ENCODE measurements at regions not wholly inside any gene's neighbourhood (a gene's known extent, or its start where the extent isn't known, plus 50 kb on each side); places are given as distances from the start of the nearest gene placed in this dataset.

DNA sequence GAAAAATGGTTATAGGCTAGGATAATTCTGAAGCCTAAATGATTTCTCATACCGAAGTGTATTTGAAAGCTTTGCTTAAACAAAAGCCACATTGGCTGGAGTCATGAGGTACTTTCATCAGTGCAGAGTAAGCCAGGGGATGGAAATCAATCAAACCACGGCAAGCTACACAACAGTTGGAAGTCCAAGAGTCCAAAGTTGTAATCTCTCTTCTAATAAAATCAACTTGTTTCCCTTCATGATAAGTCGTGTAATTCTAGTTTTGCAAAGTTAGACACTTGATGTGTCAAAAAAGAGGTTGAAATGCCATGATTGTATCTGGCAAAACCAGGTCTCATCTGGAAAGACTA, 250.5 kb upstream of the VEPH1 start:
- DNase-seq (ENCODE audit: low read depth) = no peak
- ChIA-PET POLR2A (interaction anchor here (0.6 kb wide), 1 partner anchor 36 kb away, joined by 3 read pairs; no protein-coding TSS in a partner anchor), CTCF (no interaction called here)
- Histone ChIP-seq H3K36me3 (ENCODE audit: control insufficient read depth, insufficient read depth, low read length) (no peaks in the 10 kb centered on the region), H3K27me3 (ENCODE audit: control insufficient read depth, insufficient read depth, low read length) (no peaks in the 10 kb centered on the region), H3K4me3 (ENCODE audit: low read depth, low read length) (no peak overlapping the region)
- no peak for TF ChIP-seq CTCF (IDR thresholded peaks at IDR 0.05; ENCODE audit: insufficient read depth, low read depth, low read length)

- ChIA-PET CTCF (interaction anchor here (0.5 to 1.0 kb wide), 5 partner anchors 28 to 220 kb away, joined by 3 to 4 read pairs (median 3); no protein-coding TSS in a partner anchor), POLR2A (no interaction called here)
Observed at GRCh38 chr3:157752956-157753786, 250.0 kb upstream of the VEPH1 start.

DNA sequence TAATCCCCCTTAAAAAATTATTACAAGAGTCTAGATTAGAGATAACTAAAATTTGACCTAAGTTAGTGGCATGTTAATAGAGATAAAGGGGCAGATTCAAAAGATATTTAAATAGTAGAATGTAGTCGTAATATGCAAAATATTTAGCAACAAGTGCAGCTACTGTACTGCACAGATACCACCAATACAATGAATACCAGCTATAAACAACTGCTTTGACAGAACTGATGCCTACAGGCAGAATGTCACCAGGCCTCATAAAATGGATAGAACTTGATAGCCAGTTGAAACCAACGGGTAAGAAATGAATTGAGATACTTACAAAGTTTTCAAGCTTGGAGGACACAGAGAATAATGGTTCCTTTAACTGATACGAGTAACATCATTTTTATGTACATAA, 249.3 kb upstream of the VEPH1 start:
- DNase-seq (ENCODE audit: low read depth) = no peak
- Histone ChIP-seq H3K4me3 (ENCODE audit: low read depth, low read length) (no peak overlapping the region), H3K36me3 (ENCODE audit: control insufficient read depth, insufficient read depth, low read length) (no peaks in the 10 kb centered on the region), H3K27me3 (ENCODE audit: control insufficient read depth, insufficient read depth, low read length) (no peaks in the 10 kb centered on the region)
- ChIA-PET CTCF (interaction anchor here (0.5 to 1.0 kb wide), 5 partner anchors 29 to 220 kb away, joined by 3 to 4 read pairs (median 3); no protein-coding TSS in a partner anchor), POLR2A (no interaction called here)
- TF ChIP-seq CTCF (IDR thresholded peaks at IDR 0.05; ENCODE audit: insufficient read depth, low read depth, low read length) = no peak

More at GRCh38 chr3:157752956-157753786, 250.0 kb upstream of the VEPH1 start:
- no peak for TF ChIP-seq CTCF (IDR thresholded peaks at IDR 0.05; ENCODE audit: insufficient read depth, low read depth, low read length)
- Histone ChIP-seq H3K36me3 (ENCODE audit: control insufficient read depth, insufficient read depth, low read length) (no peaks in the 10 kb centered on the region), H3K4me3 (ENCODE audit: low read depth, low read length) (no peak overlapping the region), H3K27me3 (ENCODE audit: control insufficient read depth, insufficient read depth, low read length) (no peaks in the 10 kb centered on the region)
- DNase-seq (ENCODE audit: low read depth) = peak; percentile 56

DNA sequence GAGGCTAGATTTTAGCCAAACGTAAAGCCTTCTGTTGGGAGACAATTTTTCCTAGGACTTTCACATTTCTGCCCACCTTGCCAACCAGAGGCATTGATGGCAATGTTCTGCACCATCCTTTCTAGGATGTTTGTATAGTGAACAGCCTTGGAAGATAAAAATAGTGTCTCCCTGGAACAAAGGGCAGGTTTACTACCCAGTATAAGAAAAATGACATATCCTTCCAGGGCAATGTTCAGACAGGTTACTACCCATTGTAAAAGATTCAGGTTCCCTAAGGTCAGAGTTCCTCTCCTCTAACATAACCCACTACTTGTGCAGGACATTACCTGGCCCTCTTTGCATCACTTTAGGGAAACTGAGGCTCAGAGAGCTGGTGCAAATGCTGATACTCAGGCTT, 248.2 kb upstream of the VEPH1 start:
- no peaks in the 10 kb centered on the region for H3K27me3 ChIP-seq (ENCODE audit: control insufficient read depth, insufficient read depth, low read length)
- H3K4me3 ChIP-seq (ENCODE audit: low read depth, low read length) = no peak overlapping the region
- H3K36me3 ChIP-seq (ENCODE audit: control insufficient read depth, insufficient read depth, low read length) = no peaks in the 10 kb centered on the region
- ChIA-PET CTCF (no interaction called here), POLR2A (no interaction called here)
- TF ChIP-seq CTCF (IDR thresholded peaks at IDR 0.05; ENCODE audit: insufficient read depth, low read depth, low read length) = no peak
- no peak for DNase-seq (ENCODE audit: low read depth)

DNA sequence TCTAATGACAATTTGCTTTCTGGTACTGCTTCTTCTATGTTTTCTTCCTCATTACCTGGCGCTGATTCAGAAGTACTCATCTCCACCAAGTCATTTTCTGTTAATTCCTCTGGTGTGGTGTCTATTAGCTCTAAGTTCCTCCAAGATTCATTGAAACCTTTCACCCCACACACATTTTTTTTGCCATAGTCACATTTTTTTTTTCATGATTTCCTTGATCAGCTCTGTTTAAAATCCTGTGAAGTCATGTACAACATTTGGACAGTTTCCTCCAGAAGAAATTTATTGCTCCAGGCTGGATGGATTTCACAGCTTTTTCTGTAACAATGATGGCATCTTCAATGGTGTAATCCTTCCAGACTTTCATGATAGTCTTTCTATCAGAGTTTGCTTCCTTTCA, 243.2 kb upstream of the VEPH1 start:
- ChIA-PET CTCF (interaction anchor here (1.2 kb wide), 1 partner anchor 11 kb away, joined by 3 read pairs; no protein-coding TSS in a partner anchor), POLR2A (interaction anchor here (0.6 kb wide), 1 partner anchor 61 kb away, joined by 3 read pairs; no protein-coding TSS in a partner anchor)

More for the DNA sequence above, 243.2 kb upstream of the VEPH1 start:
- Histone ChIP-seq H3K4me3 (ENCODE audit: low read depth, low read length) (no peak overlapping the region), H3K27me3 (ENCODE audit: control insufficient read depth, insufficient read depth, low read length) (no peaks in the 10 kb centered on the region), H3K36me3 (ENCODE audit: control insufficient read depth, insufficient read depth, low read length) (no peaks in the 10 kb centered on the region)
- DNase-seq (ENCODE audit: low read depth) = peak; percentile 57
- no peak for TF ChIP-seq CTCF (IDR thresholded peaks at IDR 0.05; ENCODE audit: insufficient read depth, low read depth, low read length)
